OCI-LY7 (cell line): ENCODE measurements at regions not wholly inside any gene's neighbourhood (a gene's known extent, or its start where the extent isn't known, plus 50 kb on each side); places are given as distances from the start of the nearest gene placed in this dataset.

ENCODE experiments used
- BruUV-seq: library from RNA; stranded (reverse); fragments of 400-500 nt; replicated peaks from 2 replicates; lab custom pipeline; 2021; lab: Mats Ljungman, UMichigan
- CTCF ChIA-PET: fragments of 300-600 bp; sonication (Branson Sonifier 250); formaldehyde crosslinking; loops from one replicate; lab custom pipeline; 2022; ENCODE audit warnings: antibody characterized with exemption; ENCODE audit not compliant: unreplicated experiment; lab: Charles Lee
- POLR2A ChIA-PET: fragments of 300-600 bp; sonication (Branson Sonifier 250); formaldehyde crosslinking; loops from one replicate; lab custom pipeline; 2022; ENCODE audit warnings: antibody characterized with exemption; lab: Charles Lee
- DNase-seq: peaks from one replicate; pipeline ENCODE4 v3.0.0-alpha.2; 2015; ENCODE audit warnings: low spot score
- H2AFZ ChIP-seq: fragments of 200-600 bp; sonication (generic), shearing (Covaris generic); 2 replicates; pipeline ENCODE4 v1.6.1; 2014; ENCODE audit warnings: mild to moderate bottlenecking, antibody characterized with exemption, low read length, moderate library complexity
- H3K27ac ChIP-seq: fragments of 200-600 bp; sonication (generic); 2 replicates; pipeline ENCODE4 v1.5.1; 2014; ENCODE audit warnings: mixed run types, low read depth, mild to moderate bottlenecking, moderate library complexity, low read length, inconsistent platforms; ENCODE audit not compliant: poor library complexity, severe bottlenecking
- H3K36me3 ChIP-seq: fragments of 200-600 bp; sonication (generic); 2 replicates; pipeline ENCODE4 v1.6.1; 2014; ENCODE audit warnings: mild to moderate bottlenecking, antibody characterized with exemption, low read length, moderate library complexity, mixed read lengths; ENCODE audit not compliant: insufficient read depth
- H3K4me1 ChIP-seq: fragments of 200-600 bp; sonication (generic); 2 replicates; pipeline ENCODE4 v1.5.1; 2014; ENCODE audit warnings: mild to moderate bottlenecking, low read length; ENCODE audit not compliant: insufficient read depth, poor library complexity, severe bottlenecking
- H3K4me2 ChIP-seq: fragments of 200-600 bp; sonication (generic); 2 replicates; pipeline ENCODE4 v1.6.1; 2014; ENCODE audit warnings: mild to moderate bottlenecking, low read length
- H3K4me3 ChIP-seq: fragments of 200-600 bp; sonication (generic); 2 replicates; pipeline ENCODE4 v1.5.1; 2014; ENCODE audit warnings: mild to moderate bottlenecking, low read depth, low read length; ENCODE audit not compliant: poor library complexity, severe bottlenecking
- H3K79me2 ChIP-seq: fragments of 200-600 bp; sonication (generic); 2 replicates; pipeline ENCODE4 v1.6.1; 2016; ENCODE audit warnings: low read depth, mild to moderate bottlenecking, low read length, moderate library complexity, mixed read lengths; ENCODE audit not compliant: insufficient read depth
- H3K9me2 ChIP-seq: fragments of 200-600 bp; sonication (generic); 2 replicates; pipeline ENCODE4 v1.6.1; 2016; ENCODE audit warnings: mild to moderate bottlenecking, low read length, mixed read lengths; ENCODE audit not compliant: insufficient read depth
- H3K9me3 ChIP-seq: fragments of 200-600 bp; sonication (generic); 2 replicates; pipeline ENCODE4 v1.6.1; 2014; ENCODE audit warnings: mild to moderate bottlenecking, mixed run types, low read length, mixed read lengths
- H4K20me1 ChIP-seq: fragments of 200-600 bp; sonication (generic); 2 replicates; pipeline ENCODE4 v1.6.1; 2014; ENCODE audit warnings: mild to moderate bottlenecking, antibody characterized with exemption, low read length, moderate library complexity, mixed read lengths; ENCODE audit not compliant: insufficient read depth
- EZH2phosphoT487 ChIP-seq: fragments of 200-600 bp; sonication (generic); IDR thresholded peaks from 2 replicates; pipeline ENCODE4 v1.6.1; 2018; ENCODE audit warnings: low read depth, borderline replicate concordance, mild to moderate bottlenecking, mixed run types, antibody characterized with exemption, low read length, moderate library complexity, mixed read lengths
- intact Hi-C: fragments of 100-400 bp; cut with micrococcal nuclease; formaldehyde crosslinking; loops from one replicate; pipeline ENCODE4 v1.10.0; 2022; ENCODE audit not compliant: unreplicated experiment
- TF ChIP-seq, protein P1 (sequence below): fragments of 200-600 bp; sonication (generic); conservative IDR thresholded peaks from 2 replicates; pipeline ENCODE4 v1.5.1; 2014; ENCODE audit warnings: mild to moderate bottlenecking, antibody characterized with exemption, low read length, moderate library complexity, mixed read lengths

DNA sequence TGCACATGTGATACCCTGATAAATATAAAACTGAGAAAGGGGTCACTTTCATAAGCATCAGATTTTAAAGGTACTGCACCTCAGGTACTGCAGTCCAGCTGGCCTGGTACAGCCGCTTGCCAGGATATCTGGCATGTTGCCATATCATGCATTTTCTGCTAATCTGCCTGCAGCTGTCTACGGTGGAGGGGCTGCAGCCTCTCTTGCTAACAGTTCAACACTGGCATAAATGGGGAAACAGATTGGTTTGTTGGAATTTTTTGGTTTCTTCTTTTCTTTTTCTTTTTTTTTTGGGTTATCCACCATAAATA is 71.5 kb downstream of the MIS18A start:
- no peak overlapping the region for H3K4me3 ChIP-seq
- CTCF ChIA-PET: no interaction called here
- H3K79me2 ChIP-seq: no peaks in the 10 kb centered on the region
- H4K20me1 ChIP-seq: no peaks in the 10 kb centered on the region
- H3K9me2 ChIP-seq: no peaks in the 10 kb centered on the region; the same call in 1 of the 2 replicates
- intact Hi-C loops: no loop called here
- no peak overlapping the region for H3K4me2 ChIP-seq
- TF ChIP-seq, protein P1, sequence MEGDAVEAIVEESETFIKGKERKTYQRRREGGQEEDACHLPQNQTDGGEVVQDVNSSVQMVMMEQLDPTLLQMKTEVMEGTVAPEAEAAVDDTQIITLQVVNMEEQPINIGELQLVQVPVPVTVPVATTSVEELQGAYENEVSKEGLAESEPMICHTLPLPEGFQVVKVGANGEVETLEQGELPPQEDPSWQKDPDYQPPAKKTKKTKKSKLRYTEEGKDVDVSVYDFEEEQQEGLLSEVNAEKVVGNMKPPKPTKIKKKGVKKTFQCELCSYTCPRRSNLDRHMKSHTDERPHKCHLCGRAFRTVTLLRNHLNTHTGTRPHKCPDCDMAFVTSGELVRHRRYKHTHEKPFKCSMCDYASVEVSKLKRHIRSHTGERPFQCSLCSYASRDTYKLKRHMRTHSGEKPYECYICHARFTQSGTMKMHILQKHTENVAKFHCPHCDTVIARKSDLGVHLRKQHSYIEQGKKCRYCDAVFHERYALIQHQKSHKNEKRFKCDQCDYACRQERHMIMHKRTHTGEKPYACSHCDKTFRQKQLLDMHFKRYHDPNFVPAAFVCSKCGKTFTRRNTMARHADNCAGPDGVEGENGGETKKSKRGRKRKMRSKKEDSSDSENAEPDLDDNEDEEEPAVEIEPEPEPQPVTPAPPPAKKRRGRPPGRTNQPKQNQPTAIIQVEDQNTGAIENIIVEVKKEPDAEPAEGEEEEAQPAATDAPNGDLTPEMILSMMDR: no peak
- no peak for TF ChIP-seq EZH2phosphoT487
- H3K9me3 ChIP-seq: no peaks in the 10 kb centered on the region
- H3K36me3 ChIP-seq: no peaks in the 10 kb centered on the region
- POLR2A ChIA-PET: no interaction called here
- no peak for DNase-seq
- no peak overlapping the region for H2AFZ ChIP-seq
- no TSS peak for BruUV-seq
- H3K4me1 ChIP-seq: no peaks in the 10 kb centered on the region
- no peak overlapping the region for H3K27ac ChIP-seq

DNA sequence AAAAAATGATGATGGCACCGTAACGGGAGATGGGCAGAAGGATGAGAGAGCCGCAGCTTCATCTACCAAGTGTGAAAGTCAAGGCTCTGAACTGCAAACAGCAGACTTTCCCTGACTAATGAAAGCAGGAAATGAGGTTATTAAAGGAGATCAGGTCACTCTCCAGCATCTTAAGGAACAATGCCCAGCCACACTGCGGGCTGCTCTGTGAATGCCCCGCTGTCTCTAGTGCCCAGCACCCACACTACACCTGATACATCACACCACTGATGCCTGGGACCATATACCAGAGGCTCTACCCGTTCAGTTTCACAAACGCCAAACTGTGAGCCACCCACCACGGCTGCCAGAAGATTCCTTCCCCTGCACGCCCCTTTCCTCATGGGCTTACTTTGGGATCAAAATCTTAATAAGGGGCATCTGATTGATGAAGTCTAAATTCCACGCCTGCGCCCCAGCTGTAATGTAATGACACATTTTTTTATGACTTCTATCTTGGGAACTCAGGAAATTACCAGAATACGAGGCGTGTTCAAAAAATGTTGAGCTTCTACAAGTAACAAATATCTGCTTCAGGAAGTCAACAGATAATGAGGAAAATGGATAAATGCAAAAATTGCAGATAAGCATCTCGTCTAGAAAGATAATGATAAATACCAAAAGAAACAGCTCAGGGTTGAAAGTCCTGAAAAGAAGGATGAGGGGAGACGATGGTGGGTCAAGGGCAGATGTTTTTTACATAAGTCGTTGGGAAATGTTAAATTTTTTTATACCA is 72.0 kb downstream of the MIS18A start:
- BruUV-seq: no TSS peak
- Histone ChIP-seq H3K4me1 (no peaks in the 10 kb centered on the region), H3K9me3 (no peaks in the 10 kb centered on the region), H3K4me2 (no peak overlapping the region), H3K36me3 (no peaks in the 10 kb centered on the region), H3K27ac (no peak overlapping the region), H3K4me3 (no peak overlapping the region), H4K20me1 (no peaks in the 10 kb centered on the region), H3K9me2 (no peaks in the 10 kb centered on the region; the same call in 1 of the 2 replicates), H2AFZ (no peak overlapping the region), H3K79me2 (no peaks in the 10 kb centered on the region)
- CTCF ChIA-PET: no interaction called here
- POLR2A ChIA-PET: no interaction called here
- intact Hi-C loops: no loop called here
- TF ChIP-seq, protein P1: no peak
- no peak for TF ChIP-seq EZH2phosphoT487
- DNase-seq: no peak

DNA sequence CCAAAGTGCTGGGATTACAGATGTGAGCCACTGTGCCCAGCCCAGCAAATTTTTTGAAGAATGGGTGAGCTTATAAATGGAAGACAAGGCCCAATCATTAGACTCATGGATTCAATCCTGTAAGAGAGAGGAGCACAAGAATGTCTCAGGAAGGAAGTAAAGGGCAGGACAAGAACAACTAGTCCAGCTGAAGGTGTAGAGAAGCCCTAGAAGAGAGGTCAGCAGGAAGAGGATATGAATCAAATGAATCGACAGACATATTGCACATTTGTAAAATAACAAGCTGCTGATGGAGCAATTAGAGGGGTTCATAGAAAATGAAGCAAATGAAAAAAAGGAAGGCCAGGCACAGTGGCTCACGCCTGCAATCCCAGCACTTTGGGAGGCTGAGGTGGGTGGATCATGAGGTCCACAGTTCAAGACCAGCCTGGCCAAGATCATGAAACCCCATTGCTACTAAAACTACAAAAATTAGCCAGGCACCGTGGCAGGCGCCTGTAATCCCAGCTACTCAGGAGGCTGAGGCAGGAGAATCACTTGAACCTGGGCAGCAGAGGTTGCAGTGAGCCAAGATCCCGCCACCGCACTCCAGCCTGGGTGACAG is 74.9 kb downstream of the MIS18A start:
- ChIA-PET CTCF (no interaction called here), POLR2A (interaction anchor here (0.5 to 0.9 kb wide), 3 partner anchors 49 to 328 kb away, joined by 3 read pairs; no protein-coding TSS in a partner anchor)
- no peak for DNase-seq
- Histone ChIP-seq H3K4me3 (no peak overlapping the region), H4K20me1 (no peaks in the 10 kb centered on the region), H3K27ac (no peak overlapping the region), H3K9me3 (no peaks in the 10 kb centered on the region), H3K9me2 (no peaks in the 10 kb centered on the region; the same call in 1 of the 2 replicates), H3K4me1 (no peaks in the 10 kb centered on the region), H2AFZ (no peak overlapping the region), H3K79me2 (no peaks in the 10 kb centered on the region), H3K4me2 (no peak overlapping the region), H3K36me3 (no peaks in the 10 kb centered on the region)
- intact Hi-C loops: no loop called here
- TF ChIP-seq, protein P1: no peak
- BruUV-seq: no TSS peak
